H1 (cell line): ENCODE measurements at regions not wholly inside any gene's neighbourhood (a gene's known extent, or its start where the extent isn't known, plus 50 kb on each side); places are given as distances from the start of the nearest gene placed in this dataset.

ENCODE experiments used
- CTCF ChIA-PET: fragments of 300-600 bp; sonication (Branson Sonifier 250); formaldehyde crosslinking; loops from one replicate; lab custom pipeline; 2021; ENCODE audit not compliant: partially characterized antibody; lab: Charles Lee
- POLR2A ChIA-PET: fragments of 300-600 bp; sonication (Branson Sonifier 250); formaldehyde crosslinking; loops from one replicate; lab custom pipeline; 2021; ENCODE audit warnings: inconsistent platforms; ENCODE audit not compliant: partially characterized antibody; lab: Charles Lee
- DNase-seq, 2 experiments: peaks; one replicate each; pipeline versions ENCODE4 v3.0.0 to v3.0.0-alpha.2; 2010 to 2022; ENCODE audit warnings: low spot score in 2 of 2, low read depth in 1 of 2, mixed read lengths in 1 of 2
- FAIRE-seq: peaks from 2 replicates; lab custom pipeline; 2011; peaks lifted over from hg19 to GRCh38; lab: Jason Lieb, UNC
- H2AFZ ChIP-seq: 2 replicates; pipeline ENCODE4 v1.8.1; 2012; ENCODE audit warnings: low read length, inconsistent platforms
- H2AK5ac ChIP-seq: 2 replicates; pipeline ENCODE4 v1.6.1; 2013; ENCODE audit warnings: low read depth, low read length
- H2BK120ac ChIP-seq: replicated peaks from 2 replicates; pipeline ENCODE3; 2013; ENCODE audit warnings: low read depth, low read length, inconsistent platforms
- H2BK12ac ChIP-seq: 2 replicates; pipeline ENCODE4 v1.6.1; 2013; ENCODE audit warnings: low read depth, low read length
- H2BK15ac ChIP-seq: 2 replicates; pipeline ENCODE4 v1.6.1; 2013; ENCODE audit warnings: low read length
- H2BK20ac ChIP-seq: 2 replicates; pipeline ENCODE4 v1.6.1; 2013; ENCODE audit warnings: low read length
- H2BK5ac ChIP-seq: 2 replicates; pipeline ENCODE4 v1.6.1; 2013; ENCODE audit warnings: low read depth, low read length
- H3K14ac ChIP-seq: 2 replicates; pipeline ENCODE4 v1.6.1; 2013; ENCODE audit warnings: inconsistent platforms; ENCODE audit not compliant: insufficient read length
- H3K18ac ChIP-seq: 2 replicates; pipeline ENCODE4 v1.6.1; 2013; ENCODE audit warnings: low read length; ENCODE audit errors: extremely low read depth
- H3K23ac ChIP-seq: 2 replicates; pipeline ENCODE4 v1.6.1; 2013; ENCODE audit warnings: inconsistent platforms; ENCODE audit not compliant: insufficient read length
- H3K23me2 ChIP-seq: 2 replicates; pipeline ENCODE4 v1.6.1; 2013; ENCODE audit warnings: low read depth, low read length
- H3K27ac ChIP-seq: 2 replicates; pipeline ENCODE4 v1.6.1; 2011; ENCODE audit warnings: low read depth, low read length, inconsistent platforms
- H3K27me3 ChIP-seq, 4 experiments: replicated peaks in 1 of 4; 1 replicate in 1 of 4; 2 replicates in 3 of 4; pipeline versions ENCODE4 v1.6.1 to v1.8.1; 2011 to 2013; ENCODE audit warnings: low read length in 3 of 4, mild to moderate bottlenecking in 3 of 4, inconsistent platforms in 2 of 4, mixed read lengths in 2 of 4, moderate library complexity in 1 of 4; ENCODE audit not compliant: control insufficient read depth in 3 of 4, insufficient read depth in 3 of 4; ENCODE audit errors: extremely low read depth in 1 of 4
- H3K36me3 ChIP-seq, 4 experiments: 2 replicates each; pipeline versions ENCODE4 v1.6.1 to v1.8.1; 2011 to 2013; ENCODE audit warnings: mild to moderate bottlenecking in 4 of 4, low read length in 3 of 4, moderate library complexity in 2 of 4, control low read depth in 1 of 4, inconsistent platforms in 1 of 4; ENCODE audit not compliant: insufficient read depth in 4 of 4, control insufficient read depth in 2 of 4
- H3K4ac ChIP-seq: replicated peaks from 2 replicates; pipeline ENCODE3; 2013; ENCODE audit warnings: low read length, low read depth, mixed read lengths, inconsistent platforms; ENCODE audit not compliant: insufficient read length
- H3K4me1 ChIP-seq, 4 experiments: replicated peaks in 1 of 4; 1 replicate in 1 of 4; 2 replicates in 3 of 4; pipeline versions ENCODE4 v1.6.1 to v1.8.1; 2011 to 2013; ENCODE audit warnings: low read length in 3 of 4, inconsistent platforms in 2 of 4, mixed read lengths in 1 of 4; ENCODE audit not compliant: insufficient read depth in 4 of 4, control insufficient read depth in 3 of 4
- H3K4me2 ChIP-seq, 2 experiments: 2 replicates each; pipeline versions ENCODE4 v1.6.1 to v1.8.1; 2011 to 2013; ENCODE audit warnings: low read depth in 2 of 2, low read length in 2 of 2, control low read depth in 1 of 2, inconsistent platforms in 1 of 2, mild to moderate bottlenecking in 1 of 2; ENCODE audit not compliant: insufficient read depth in 1 of 2
- H3K4me3 ChIP-seq, 4 experiments: fragments of 200-600, 300-600 bp in 1 of 4; sonication (generic), shearing (Covaris generic), sonication (Bioruptor Twin) in 1 of 4; 2 replicates each; pipeline versions ENCODE4 v1.5.1 to v1.8.1; 2011 to 2016; ENCODE audit warnings: low read length in 4 of 4, low read depth in 3 of 4, control low read depth in 2 of 4, inconsistent platforms in 2 of 4, mild to moderate bottlenecking in 2 of 4, mixed read lengths in 1 of 4, moderate library complexity in 1 of 4; ENCODE audit not compliant: insufficient read depth in 2 of 4; ENCODE audit errors: extremely low read depth in 1 of 4
- H3K56ac ChIP-seq: replicated peaks from 2 replicates; pipeline ENCODE3; 2013; ENCODE audit warnings: low read depth, mild to moderate bottlenecking, mixed read lengths, low read length, inconsistent platforms; ENCODE audit not compliant: insufficient read length
- H3K79me1 ChIP-seq: 2 replicates; pipeline ENCODE4 v1.6.1; 2013; ENCODE audit warnings: low read depth, low read length, control low read depth
- H3K79me2 ChIP-seq, 2 experiments: 2 replicates each; pipeline versions ENCODE4 v1.6.1 to v1.8.1; 2012 to 2013; ENCODE audit warnings: low read length in 2 of 2, mild to moderate bottlenecking in 2 of 2, inconsistent platforms in 1 of 2; ENCODE audit not compliant: insufficient read depth in 2 of 2, control insufficient read depth in 1 of 2
- H3K9ac ChIP-seq, 4 experiments: replicated peaks in 1 of 4; 1 replicate in 1 of 4; 2 replicates in 3 of 4; pipeline versions ENCODE4 v1.6.1 to v1.8.1; 2011 to 2013; ENCODE audit warnings: low read depth in 3 of 4, low read length in 3 of 4, control low read depth in 2 of 4, mild to moderate bottlenecking in 2 of 4, moderate library complexity in 2 of 4, inconsistent platforms in 1 of 4; ENCODE audit errors: extremely low read depth in 1 of 4
- H3K9me3 ChIP-seq, 2 experiments: 2 replicates each; pipeline versions ENCODE4 v1.6.1 to v1.8.1; 2012 to 2013; ENCODE audit warnings: mild to moderate bottlenecking in 2 of 2, moderate library complexity in 2 of 2, control low read depth in 1 of 2, inconsistent platforms in 1 of 2, low read depth in 1 of 2, low read length in 1 of 2, mixed read lengths in 1 of 2; ENCODE audit not compliant: insufficient read depth in 2 of 2
- H4K20me1 ChIP-seq, 2 experiments: replicated peaks in 1 of 2; 2 replicates each; pipeline versions ENCODE3 to v1.8.1; 2011 to 2013; ENCODE audit warnings: inconsistent platforms in 2 of 2, low read length in 2 of 2, mild to moderate bottlenecking in 1 of 2; ENCODE audit not compliant: insufficient read depth in 2 of 2, control insufficient read depth in 1 of 2
- H4K5ac ChIP-seq: 2 replicates; pipeline ENCODE4 v1.6.1; 2013; ENCODE audit warnings: low read length, low read depth, mixed read lengths, inconsistent platforms; ENCODE audit not compliant: insufficient read length
- H4K8ac ChIP-seq: 2 replicates; pipeline ENCODE4 v1.8.0; 2013; ENCODE audit warnings: mild to moderate bottlenecking, moderate library complexity, low read length, inconsistent platforms; ENCODE audit not compliant: insufficient read depth; ENCODE audit errors: extremely low read depth
- H4K91ac ChIP-seq: replicated peaks from 2 replicates; pipeline ENCODE3; 2013; ENCODE audit warnings: low read length, mixed read lengths, inconsistent platforms; ENCODE audit not compliant: insufficient read length
- HDAC2 ChIP-seq, 2 experiments: fragments of 300-600 bp in 1 of 2; sonication (generic) in 1 of 2; IDR thresholded peaks; 2 replicates each; pipeline ENCODE4 v1.6.1; 2011 to 2012; ENCODE audit warnings: low read depth in 2 of 2, low read length in 2 of 2, mild to moderate bottlenecking in 2 of 2, moderate library complexity in 2 of 2, borderline replicate concordance in 1 of 2, inconsistent platforms in 1 of 2
- RAD21 ChIP-seq, 2 experiments: IDR thresholded peaks in 1 of 2; conservative IDR thresholded peaks in 1 of 2; 2 replicates each; pipeline ENCODE4 v1.6.1; 2011; ENCODE audit warnings: low read depth in 2 of 2, low read length in 2 of 2, improper control_type of control experiment in 1 of 2, inconsistent platforms in 1 of 2, mild to moderate bottlenecking in 1 of 2, moderate library complexity in 1 of 2
- RNF2 ChIP-seq: fragments of 200-900, 300-1000 bp; sonication (generic); IDR thresholded peaks from 2 replicates; pipeline ENCODE4 v1.7.1; 2016; ENCODE audit warnings: borderline replicate concordance, low read depth, mild to moderate bottlenecking, antibody characterized with exemption, low read length; ENCODE audit not compliant: poor library complexity, severe bottlenecking; ENCODE audit errors: missing control alignments
- SIN3A ChIP-seq, 2 experiments: IDR thresholded peaks in 1 of 2; conservative IDR thresholded peaks in 1 of 2; 2 replicates each; pipeline ENCODE4 v1.6.1; 2011 to 2012; ENCODE audit warnings: low read length in 2 of 2, improper control_type of control experiment in 1 of 2, low read depth in 1 of 2, mild to moderate bottlenecking in 1 of 2
- SRF ChIP-seq: IDR thresholded peaks from 2 replicates; pipeline ENCODE4 v1.6.1; 2011; ENCODE audit warnings: mild to moderate bottlenecking, low read depth, low read length, moderate library complexity
- WGBS, 2 experiments: shearing (Covaris generic) in 1 of 2; methylation state at CpG; one replicate each; pipeline versions ENCODE4 v1.1.6 to v1.1.7; 2013 to 2015; ENCODE audit warnings: low lambda C conversion rate in 2 of 2, mixed read lengths in 2 of 2, inconsistent platforms in 1 of 2, low coverage in 1 of 2, missing lambda C conversion rate in 1 of 2; ENCODE audit not compliant: insufficient replicate concordance in 2 of 2, insufficient coverage in 1 of 2, insufficient read length in 1 of 2; ENCODE audit errors: extremely low coverage in 1 of 2, missing lambda C conversion rate in 1 of 2; 5-methylcytosine and 5-hydroxymethylcytosine counted together
- TF ChIP-seq, protein P1 (sequence below): IDR thresholded peaks from 2 replicates; pipeline ENCODE4 v1.6.1; 2012; ENCODE audit warnings: inconsistent platforms

DNA sequence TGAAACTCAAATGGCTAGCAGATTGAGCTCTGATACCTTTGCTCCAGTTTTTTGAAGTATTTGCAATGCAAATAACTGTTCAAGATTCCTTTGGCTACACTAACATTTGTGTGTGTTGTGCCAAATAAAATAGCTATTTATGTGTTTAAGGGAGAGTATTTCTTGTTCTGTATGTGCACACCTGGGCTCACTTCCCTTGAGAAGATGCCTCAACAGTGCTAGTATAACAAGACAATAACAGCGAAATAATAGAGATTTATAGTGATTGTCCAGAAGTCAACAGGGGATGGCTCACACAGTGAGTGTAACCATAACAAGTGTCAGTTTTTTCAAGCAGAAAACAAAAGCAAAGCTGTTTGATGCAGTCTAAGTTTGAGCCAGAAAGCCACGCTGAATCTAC lies 460.5 kb downstream of the CENPC start:
- Histone ChIP-seq H2BK120ac (no peak overlapping the region), H2AK5ac (no peak overlapping the region), H3K18ac (no peak overlapping the region), H3K79me1 (no peaks in the 10 kb centered on the region), H2BK15ac (no peak overlapping the region), H4K20me1 (no peaks in the 10 kb centered on the region), H3K9me3 (no peaks in the 10 kb centered on the region), H3K9ac (no peak overlapping the region), H4K91ac (no peak overlapping the region), H2BK20ac (no peak overlapping the region), H4K5ac (no peak overlapping the region), H3K56ac (no peak overlapping the region)
- DNase-seq: no peak
- TF ChIP-seq RNF2 (no peak), RAD21 (IDR thresholded peaks at IDR 0.05 in 1 of 2, conservative IDR thresholded peaks at IDR 0.05 in 1 of 2; ENCODE audit: low read depth in 2 of 2, low read length in 2 of 2) (no peak), SIN3A (conservative IDR thresholded peaks at IDR 0.05 in 1 of 2, IDR thresholded peaks at IDR 0.05 in 1 of 2; ENCODE audit: low read depth in 1 of 2, low read length in 2 of 2) (no peak), HDAC2 (IDR thresholded peaks at IDR 0.05; ENCODE audit: borderline replicate concordance in 1 of 2, low read depth in 2 of 2, low read length in 2 of 2) (no peak), SRF (no peak)
- TF ChIP-seq, protein P1, sequence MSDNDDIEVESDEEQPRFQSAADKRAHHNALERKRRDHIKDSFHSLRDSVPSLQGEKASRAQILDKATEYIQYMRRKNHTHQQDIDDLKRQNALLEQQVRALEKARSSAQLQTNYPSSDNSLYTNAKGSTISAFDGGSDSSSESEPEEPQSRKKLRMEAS: no peak
- TF ChIP-seq, all 59 proteins: peak for 0
- no peaks in the 10 kb centered on the region for H3K36me3 ChIP-seq
- H3K4me3 ChIP-seq: no peak overlapping the region
- H3K27me3 ChIP-seq: no peaks in the 10 kb centered on the region
- H3K4me1 ChIP-seq: peaks cover 0 to 8% (median 2%) of the 10 kb centered on the region in 4 experiments; a peak in 4 of 7 replicates
- H2BK12ac ChIP-seq: no peak overlapping the region
- no peak overlapping the region for H4K8ac ChIP-seq
- no peak overlapping the region for H3K14ac ChIP-seq
- H3K4ac ChIP-seq: no peak overlapping the region
- H3K4me2 ChIP-seq: no peak overlapping the region
- no peak overlapping the region for H3K23ac ChIP-seq
- no peak overlapping the region for H2BK5ac ChIP-seq
- WGBS, 2 experiments: 77% methylated on average over 2 of the region's 2 CpGs; no CpG with 5 or more reads in 1 of the 2 experiments
- no peaks in the 10 kb centered on the region for H3K79me2 ChIP-seq
- CTCF ChIA-PET: interaction anchor here (0.6 to 2.3 kb wide), 9 partner anchors 16 to 248 kb away, joined by 3 to 15 read pairs (median 3); no protein-coding TSS in a partner anchor
- no peak for FAIRE-seq
- no peak overlapping the region for H2AFZ ChIP-seq
- H3K27ac ChIP-seq: no peak overlapping the region
- no peaks in the 10 kb centered on the region; the same call in 1 of the 2 replicates for H3K23me2 ChIP-seq
- POLR2A ChIA-PET: no interaction called here
